ENCODE measurements at regions not wholly inside any gene's neighbourhood (a gene's known extent, or its start where the extent isn't known, plus 50 kb on each side); places are given as distances from the start of the nearest gene placed in this dataset.

GRCh38 chr18:39667905-39668304 is 2102.3 kb upstream of the CELF4 start:
- Histone ChIP-seq H3K27me3 (ENCODE audit: control insufficient read depth in 1 of 2, insufficient read depth in 2 of 2, low read length in 2 of 2) (no peaks in the 10 kb centered on the region), H3K27ac (ENCODE audit: low read length) (no peak overlapping the region), H3K9ac (ENCODE audit: low read length in 2 of 2) (no peak overlapping the region), H3K36me3 (ENCODE audit: control insufficient read depth in 2 of 2, insufficient read depth in 2 of 2, low read length in 2 of 2) (no peaks in the 10 kb centered on the region), H3K9me3 (ENCODE audit: control insufficient read depth in 2 of 2, low read length in 2 of 2) (no peaks in the 10 kb centered on the region), H3K4me1 (ENCODE audit: control insufficient read depth, insufficient read depth, low read length) (no peaks in the 10 kb centered on the region), H3K4me3 (ENCODE audit: low read length in 2 of 2) (no peak overlapping the region)

GRCh38 chr18:39666541-39666940 is 2100.9 kb upstream of the CELF4 start:
- H3K27ac ChIP-seq (ENCODE audit: low read length), result no peak overlapping the region
- H3K9me3 ChIP-seq (ENCODE audit: control insufficient read depth in 2 of 2, low read length in 2 of 2), result no peaks in the 10 kb centered on the region
- no peak overlapping the region for H3K9ac ChIP-seq (ENCODE audit: low read length in 2 of 2)
- no peaks in the 10 kb centered on the region for H3K36me3 ChIP-seq (ENCODE audit: control insufficient read depth in 2 of 2, insufficient read depth in 2 of 2, low read length in 2 of 2)
- H3K4me1 ChIP-seq (ENCODE audit: control insufficient read depth, insufficient read depth, low read length), result no peaks in the 10 kb centered on the region
- no peaks in the 10 kb centered on the region for H3K27me3 ChIP-seq (ENCODE audit: control insufficient read depth in 1 of 2, insufficient read depth in 2 of 2, low read length in 2 of 2)
- no peak overlapping the region for H3K4me3 ChIP-seq (ENCODE audit: low read length in 2 of 2)

GRCh38 chr18:39661856-39662366 is 2096.3 kb upstream of the CELF4 start:
- no peak overlapping the region for H3K27ac ChIP-seq (ENCODE audit: low read length)
- no peaks in the 10 kb centered on the region for H3K9me3 ChIP-seq (ENCODE audit: control insufficient read depth in 2 of 2, low read length in 2 of 2)
- no peaks in the 10 kb centered on the region for H3K4me1 ChIP-seq (ENCODE audit: control insufficient read depth, insufficient read depth, low read length)
- H3K27me3 ChIP-seq (ENCODE audit: control insufficient read depth in 1 of 2, insufficient read depth in 2 of 2, low read length in 2 of 2), result no peaks in the 10 kb centered on the region
- H3K36me3 ChIP-seq (ENCODE audit: control insufficient read depth in 2 of 2, insufficient read depth in 2 of 2, low read length in 2 of 2), result no peaks in the 10 kb centered on the region
- H3K4me3 ChIP-seq (ENCODE audit: low read length in 2 of 2), result no peak overlapping the region
- no peak overlapping the region for H3K9ac ChIP-seq (ENCODE audit: low read length in 2 of 2)

DNA sequence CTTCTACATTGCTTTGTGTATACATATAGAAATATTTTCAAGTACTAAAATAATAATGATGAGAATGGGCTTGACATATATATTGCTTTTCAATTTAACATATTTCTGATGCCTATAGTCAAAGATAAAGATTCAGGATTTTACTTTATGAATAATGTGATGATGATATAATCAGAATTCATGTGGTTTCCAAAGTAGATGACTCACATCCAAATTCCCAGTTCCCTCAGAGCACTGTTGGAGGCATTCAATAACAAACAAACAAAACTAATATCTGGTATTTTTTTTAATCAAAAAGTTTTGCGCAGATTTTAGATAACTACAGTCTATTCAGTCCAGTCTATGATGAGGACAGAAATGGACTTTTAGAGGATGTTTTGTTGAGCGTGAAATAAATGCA is 2094.5 kb upstream of the CELF4 start:
- H3K36me3 ChIP-seq (ENCODE audit: control insufficient read depth in 2 of 2, insufficient read depth in 2 of 2, low read length in 2 of 2), result no peaks in the 10 kb centered on the region
- H3K9me3 ChIP-seq (ENCODE audit: control insufficient read depth in 2 of 2, low read length in 2 of 2), result no peaks in the 10 kb centered on the region
- H3K9ac ChIP-seq (ENCODE audit: low read length in 2 of 2), result no peak overlapping the region
- H3K4me1 ChIP-seq (ENCODE audit: control insufficient read depth, insufficient read depth, low read length), result no peaks in the 10 kb centered on the region
- H3K27ac ChIP-seq (ENCODE audit: low read length), result no peak overlapping the region
- H3K4me3 ChIP-seq (ENCODE audit: low read length in 2 of 2), result no peak overlapping the region
- H3K27me3 ChIP-seq (ENCODE audit: control insufficient read depth in 1 of 2, insufficient read depth in 2 of 2, low read length in 2 of 2), result no peaks in the 10 kb centered on the region

DNA sequence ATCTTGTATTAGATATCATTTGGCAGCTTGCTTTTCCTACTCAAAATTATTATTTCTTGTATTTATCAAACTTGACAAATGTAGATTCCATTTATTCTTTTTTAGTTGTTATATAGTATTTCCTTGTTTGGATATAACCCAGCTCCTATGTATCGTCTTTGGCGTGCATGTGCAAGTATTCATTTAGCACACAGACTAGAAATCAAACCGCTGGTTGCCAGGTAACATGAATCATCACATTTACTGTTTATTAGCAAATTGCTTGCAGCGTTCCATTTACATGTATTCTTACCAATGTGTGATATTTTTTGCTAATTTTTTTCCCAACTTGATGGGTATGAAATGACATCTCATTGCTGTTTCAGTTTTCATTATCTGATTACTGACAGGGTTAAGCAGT is 2089.7 kb upstream of the CELF4 start:
- H3K27me3 ChIP-seq (ENCODE audit: control insufficient read depth in 1 of 2, insufficient read depth in 2 of 2, low read length in 2 of 2), result no peaks in the 10 kb centered on the region
- no peaks in the 10 kb centered on the region for H3K36me3 ChIP-seq (ENCODE audit: control insufficient read depth in 2 of 2, insufficient read depth in 2 of 2, low read length in 2 of 2)
- no peaks in the 10 kb centered on the region for H3K4me1 ChIP-seq (ENCODE audit: control insufficient read depth, insufficient read depth, low read length)
- H3K9ac ChIP-seq (ENCODE audit: low read length in 2 of 2), result no peak overlapping the region
- H3K9me3 ChIP-seq (ENCODE audit: control insufficient read depth in 2 of 2, low read length in 2 of 2), result no peaks in the 10 kb centered on the region
- H3K27ac ChIP-seq (ENCODE audit: low read length), result no peak overlapping the region
- no peak overlapping the region for H3K4me3 ChIP-seq (ENCODE audit: low read length in 2 of 2)

- H3K9ac ChIP-seq (ENCODE audit: low read length in 2 of 2), result no peak overlapping the region
- H3K4me1 ChIP-seq (ENCODE audit: control insufficient read depth, insufficient read depth, low read length), result no peaks in the 10 kb centered on the region
Observed at GRCh38 chr18:39653221-39653620, 2087.6 kb upstream of the CELF4 start.

DNA sequence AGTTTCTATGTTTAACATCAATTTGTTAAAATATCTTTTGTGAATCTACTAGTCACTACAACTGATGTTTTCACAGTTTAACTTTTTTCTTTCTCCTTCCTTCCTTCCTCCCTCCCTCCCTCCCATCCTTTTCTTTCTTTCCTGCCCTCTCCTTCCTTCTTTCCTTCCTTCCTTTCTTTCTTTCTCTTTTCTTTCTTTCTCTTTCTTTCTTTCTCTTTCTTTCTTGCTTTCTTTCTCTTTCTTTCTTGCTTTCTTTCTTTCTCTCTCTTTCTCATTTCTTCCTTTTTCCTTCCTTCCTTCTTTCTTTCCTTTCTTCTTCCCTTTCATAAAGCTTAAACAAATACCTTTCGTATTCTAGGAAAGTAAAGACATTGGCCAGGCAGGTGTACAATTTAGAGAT is 2083.0 kb upstream of the CELF4 start:
- Histone ChIP-seq H3K27ac (ENCODE audit: low read length) (no peak overlapping the region), H3K9ac (ENCODE audit: low read length in 2 of 2) (no peak overlapping the region), H3K27me3 (ENCODE audit: control insufficient read depth in 1 of 2, insufficient read depth in 2 of 2, low read length in 2 of 2) (no peaks in the 10 kb centered on the region), H3K36me3 (ENCODE audit: control insufficient read depth in 2 of 2, insufficient read depth in 2 of 2, low read length in 2 of 2) (no peaks in the 10 kb centered on the region), H3K4me3 (ENCODE audit: low read length in 2 of 2) (no peak overlapping the region), H3K4me1 (ENCODE audit: control insufficient read depth, insufficient read depth, low read length) (no peaks in the 10 kb centered on the region), H3K9me3 (ENCODE audit: control insufficient read depth in 2 of 2, low read length in 2 of 2) (no peaks in the 10 kb centered on the region)

More at GRCh38 chr18:39653221-39653620, 2087.6 kb upstream of the CELF4 start:
- Histone ChIP-seq H3K9me3 (ENCODE audit: control insufficient read depth in 2 of 2, low read length in 2 of 2) (no peaks in the 10 kb centered on the region), H3K27me3 (ENCODE audit: control insufficient read depth in 1 of 2, insufficient read depth in 2 of 2, low read length in 2 of 2) (no peaks in the 10 kb centered on the region), H3K36me3 (ENCODE audit: control insufficient read depth in 2 of 2, insufficient read depth in 2 of 2, low read length in 2 of 2) (no peaks in the 10 kb centered on the region), H3K4me3 (ENCODE audit: low read length in 2 of 2) (no peak overlapping the region), H3K27ac (ENCODE audit: low read length) (no peak overlapping the region)

DNA sequence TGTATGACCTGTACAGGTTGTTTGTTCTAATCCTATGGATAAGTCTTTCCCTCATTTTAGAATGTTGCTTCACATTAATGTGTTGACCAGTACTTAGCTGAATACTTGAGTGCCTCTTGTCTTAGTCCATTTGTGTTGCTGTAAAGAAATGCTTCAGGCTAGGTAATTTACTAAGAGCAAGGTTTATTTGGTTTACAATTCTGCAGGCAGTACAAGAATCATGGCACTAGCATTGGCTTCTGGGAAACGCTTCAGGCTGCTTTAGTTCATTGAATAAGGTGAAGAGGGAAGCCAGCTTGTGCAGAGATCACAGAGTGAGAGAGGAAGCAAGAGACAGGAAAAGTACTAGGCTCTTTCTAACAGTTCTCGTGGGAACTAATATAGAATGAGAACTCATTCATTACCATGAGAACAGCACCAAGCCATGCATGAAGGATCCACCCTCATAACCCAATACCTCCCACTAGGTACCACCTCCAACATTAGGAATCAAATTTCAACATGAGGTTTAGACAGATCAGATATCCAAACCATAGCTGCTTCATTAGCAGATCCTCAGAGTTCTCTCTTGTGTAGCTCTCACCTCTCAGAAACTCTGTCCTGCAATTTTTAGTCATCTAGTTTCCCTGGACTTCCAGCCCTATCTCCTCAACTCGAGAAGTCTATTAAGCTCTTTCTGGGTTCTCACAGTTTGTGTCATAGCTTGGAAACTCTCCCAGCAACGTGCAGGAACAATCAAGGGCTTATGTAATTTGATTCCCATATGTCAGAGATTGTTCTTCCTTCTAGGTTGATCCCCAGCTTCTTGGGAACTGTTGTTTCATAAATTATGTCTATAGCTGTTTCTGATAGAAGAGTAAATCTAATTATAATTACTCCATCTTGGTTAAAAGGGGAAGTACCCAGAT is 2082.3 kb upstream of the CELF4 start:
- Histone ChIP-seq H3K27me3 (ENCODE audit: control insufficient read depth in 1 of 2, insufficient read depth in 2 of 2, low read length in 2 of 2) (no peaks in the 10 kb centered on the region), H3K36me3 (ENCODE audit: control insufficient read depth in 2 of 2, insufficient read depth in 2 of 2, low read length in 2 of 2) (no peaks in the 10 kb centered on the region), H3K9ac (ENCODE audit: low read length in 2 of 2) (no peak overlapping the region), H3K4me3 (ENCODE audit: low read length in 2 of 2) (no peak overlapping the region), H3K4me1 (ENCODE audit: control insufficient read depth, insufficient read depth, low read length) (no peaks in the 10 kb centered on the region), H3K27ac (ENCODE audit: low read length) (no peak overlapping the region), H3K9me3 (ENCODE audit: control insufficient read depth in 2 of 2, low read length in 2 of 2) (no peaks in the 10 kb centered on the region)

GRCh38 chr18:39638224-39638623 is 2072.6 kb upstream of the CELF4 start:
- Histone ChIP-seq H3K4me1 (ENCODE audit: control insufficient read depth, insufficient read depth, low read length) (no peaks in the 10 kb centered on the region), H3K36me3 (ENCODE audit: control insufficient read depth in 2 of 2, insufficient read depth in 2 of 2, low read length in 2 of 2) (no peaks in the 10 kb centered on the region), H3K9ac (ENCODE audit: low read length in 2 of 2) (no peak overlapping the region), H3K27ac (ENCODE audit: low read length) (no peak overlapping the region), H3K4me3 (ENCODE audit: low read length in 2 of 2) (no peak overlapping the region), H3K27me3 (ENCODE audit: control insufficient read depth in 1 of 2, insufficient read depth in 2 of 2, low read length in 2 of 2) (no peaks in the 10 kb centered on the region), H3K9me3 (ENCODE audit: control insufficient read depth in 2 of 2, low read length in 2 of 2) (no peaks in the 10 kb centered on the region)

DNA sequence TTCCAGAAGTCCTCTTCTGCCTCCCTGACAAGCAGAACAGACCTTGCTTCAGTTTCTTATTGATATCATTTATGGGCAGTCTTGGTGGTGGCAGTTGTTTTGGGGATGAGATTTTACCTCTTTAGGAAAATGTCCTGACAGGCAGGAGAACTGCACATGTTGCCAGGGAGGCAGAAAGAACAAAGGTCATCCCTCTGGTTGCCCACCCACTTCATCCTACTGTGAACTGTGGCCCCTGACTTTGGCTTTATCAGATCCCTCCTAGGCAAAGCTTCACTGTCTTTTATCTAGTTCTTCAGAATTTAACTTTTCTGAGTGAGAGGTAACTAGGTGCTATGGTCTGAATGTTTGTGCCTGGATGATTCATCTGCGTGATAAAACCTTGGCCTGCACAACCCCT is 2071.3 kb upstream of the CELF4 start:
- no peak overlapping the region for H3K4me3 ChIP-seq (ENCODE audit: low read length in 2 of 2)
- no peaks in the 10 kb centered on the region for H3K27me3 ChIP-seq (ENCODE audit: control insufficient read depth in 1 of 2, insufficient read depth in 2 of 2, low read length in 2 of 2)
- no peaks in the 10 kb centered on the region for H3K36me3 ChIP-seq (ENCODE audit: control insufficient read depth in 2 of 2, insufficient read depth in 2 of 2, low read length in 2 of 2)
- H3K9ac ChIP-seq (ENCODE audit: low read length in 2 of 2), result no peak overlapping the region
- H3K4me1 ChIP-seq (ENCODE audit: control insufficient read depth, insufficient read depth, low read length), result no peaks in the 10 kb centered on the region
- no peak overlapping the region for H3K27ac ChIP-seq (ENCODE audit: low read length)
- no peaks in the 10 kb centered on the region for H3K9me3 ChIP-seq (ENCODE audit: control insufficient read depth in 2 of 2, low read length in 2 of 2)

GRCh38 chr18:39635966-39636365 is 2070.4 kb upstream of the CELF4 start:
- Histone ChIP-seq H3K4me1 (ENCODE audit: control insufficient read depth, insufficient read depth, low read length) (no peaks in the 10 kb centered on the region), H3K9me3 (ENCODE audit: control insufficient read depth in 2 of 2, low read length in 2 of 2) (no peaks in the 10 kb centered on the region), H3K27me3 (ENCODE audit: control insufficient read depth in 1 of 2, insufficient read depth in 2 of 2, low read length in 2 of 2) (no peaks in the 10 kb centered on the region), H3K36me3 (ENCODE audit: control insufficient read depth in 2 of 2, insufficient read depth in 2 of 2, low read length in 2 of 2) (no peaks in the 10 kb centered on the region), H3K27ac (ENCODE audit: low read length) (no peak overlapping the region), H3K4me3 (ENCODE audit: low read length in 2 of 2) (no peak overlapping the region), H3K9ac (ENCODE audit: low read length in 2 of 2) (no peak overlapping the region)

Measured in stomach smooth muscle (tissue), 2 donors.